SK-N-SH (cell line): ENCODE measurements at regions not wholly inside any gene's neighbourhood (a gene's known extent, or its start where the extent isn't known, plus 50 kb on each side); places are given as distances from the start of the nearest gene placed in this dataset.

Experiments used
- CTCF ChIA-PET: fragments of 300-600, 350-600 bp; formaldehyde crosslinking; extraction: SDS; loops from one replicate; lab custom pipeline; 2021; lab: Yijun Ruan, JAX
- POLR2A ChIA-PET: fragments of 350-600 bp; sonication (Branson Sonifier 250); formaldehyde crosslinking; extraction: SDS; loops from one replicate; lab custom pipeline; 2020; ENCODE audit warnings: antibody characterized with exemption, inconsistent platforms; lab: Yijun Ruan, JAX
- DNase-seq: peaks from one replicate; pipeline ENCODE4 v3.0.0; 2012
- H2AFZ ChIP-seq: fragments of 200-600 bp; sonication (generic); 2 replicates; pipeline ENCODE4 v1.8.1; 2016; ENCODE audit warnings: antibody characterized with exemption, mild to moderate bottlenecking, low read depth
- H3F3A ChIP-seq: fragments of 200-600 bp; sonication (generic); replicated peaks from 2 replicates; pipeline ENCODE3; 2016; ENCODE audit warnings: antibody characterized with exemption, mild to moderate bottlenecking; ENCODE audit not compliant: insufficient read depth
- H3K27ac ChIP-seq, 2 experiments: fragments of 200-500 bp in 1 of 2; fragments of 200-600 bp in 1 of 2; sonication (Bioruptor generic) in 1 of 2; sonication (generic), shearing (Covaris generic) in 1 of 2; 2 replicates each; pipeline versions ENCODE4 v1.5.1 to v1.6.1; 2014 to 2016; ENCODE audit warnings: low read depth in 2 of 2, inconsistent platforms in 1 of 2, low read length in 1 of 2, mild to moderate bottlenecking in 1 of 2, mixed read lengths in 1 of 2
- H3K27me3 ChIP-seq: fragments of 200-600 bp; sonication (generic), shearing (Covaris generic); 2 replicates; pipeline ENCODE4 v1.6.1; 2016; ENCODE audit warnings: mixed run types; ENCODE audit not compliant: insufficient read depth
- H3K36me3 ChIP-seq, 2 experiments: fragments of 200-500 bp in 1 of 2; fragments of 200-600 bp in 1 of 2; sonication (Bioruptor generic) in 1 of 2; sonication (generic) in 1 of 2; replicated peaks in 1 of 2; 2 replicates each; pipeline versions ENCODE3 to v1.5.1; 2014 to 2016; ENCODE audit warnings: low read length in 1 of 2, mild to moderate bottlenecking in 1 of 2; ENCODE audit not compliant: insufficient read depth in 2 of 2, control insufficient read depth in 1 of 2
- H3K4me1 ChIP-seq, 2 experiments: fragments of 200-500 bp in 1 of 2; fragments of 200-600 bp in 1 of 2; sonication (Bioruptor generic) in 1 of 2; sonication (generic), shearing (Covaris generic) in 1 of 2; 2 replicates each; pipeline versions ENCODE4 v1.5.1 to v1.6.1; 2014 to 2016; ENCODE audit warnings: low read depth in 1 of 2, low read length in 1 of 2, mixed run types in 1 of 2; ENCODE audit not compliant: insufficient read depth in 2 of 2, control insufficient read depth in 1 of 2
- H3K4me2 ChIP-seq: fragments of 200-600 bp; sonication (generic), shearing (Covaris generic); 2 replicates; pipeline ENCODE4 v1.6.1; 2017; ENCODE audit warnings: mixed run types
- H3K4me3 ChIP-seq, 2 experiments: fragments of 200-500 bp in 1 of 2; fragments of 200-600 bp in 1 of 2; sonication (Bioruptor generic) in 1 of 2; sonication (generic), shearing (Covaris generic) in 1 of 2; 2 replicates each; pipeline versions ENCODE4 v1.5.1 to v1.8.1; 2014 to 2016; ENCODE audit warnings: low read depth in 2 of 2, inconsistent platforms in 1 of 2, low read length in 1 of 2, mild to moderate bottlenecking in 1 of 2, mixed read lengths in 1 of 2, moderate library complexity in 1 of 2
- H3K79me2 ChIP-seq: fragments of 200-600 bp; sonication (generic); 2 replicates; pipeline ENCODE4 v1.8.1; 2017; ENCODE audit warnings: mild to moderate bottlenecking; ENCODE audit not compliant: insufficient read depth
- H3K9ac ChIP-seq: fragments of 200-600 bp; sonication (generic); 2 replicates; pipeline ENCODE4 v1.6.1; 2017; ENCODE audit warnings: mixed run types
- H3K9me2 ChIP-seq: fragments of 200-600 bp; sonication (generic); 2 replicates; pipeline ENCODE4 v1.6.1; 2017; ENCODE audit warnings: mixed run types
- H3K9me3 ChIP-seq: fragments of 200-600 bp; sonication (generic); 2 replicates; pipeline ENCODE4 v1.6.1; 2017; ENCODE audit warnings: mixed run types, mild to moderate bottlenecking, moderate library complexity
- H4K20me1 ChIP-seq: fragments of 200-600 bp; sonication (generic); 2 replicates; pipeline ENCODE4 v1.6.1; 2017; ENCODE audit warnings: mild to moderate bottlenecking, mixed run types; ENCODE audit not compliant: insufficient read depth
- ELF1 ChIP-seq: IDR thresholded peaks from 2 replicates; pipeline ENCODE4 v1.4.0; 2012
- FOSL2 ChIP-seq: IDR thresholded peaks from 2 replicates; pipeline ENCODE4 v1.4.0; 2012; ENCODE audit warnings: low read depth, mild to moderate bottlenecking, moderate library complexity, borderline replicate concordance
- FOXJ3 ChIP-seq: sonication (generic); formaldehyde crosslinking; IDR thresholded peaks from 2 replicates; pipeline ENCODE4 v1.5.1; 2020; ENCODE audit warnings: mild to moderate bottlenecking, missing genetic modification reagents
- FOXM1 ChIP-seq: IDR thresholded peaks from 2 replicates; pipeline ENCODE4 v1.4.0; 2012; ENCODE audit warnings: low read depth, mild to moderate bottlenecking
- GABPA ChIP-seq: IDR thresholded peaks from 2 replicates; pipeline ENCODE4 v1.4.0; 2012; ENCODE audit warnings: low read depth, mild to moderate bottlenecking
- NFIC ChIP-seq: IDR thresholded peaks from 2 replicates; pipeline ENCODE4 v1.4.0; 2012; ENCODE audit warnings: borderline replicate concordance
- NRF1 ChIP-seq: IDR thresholded peaks from 2 replicates; pipeline ENCODE4 v1.6.1; 2012; ENCODE audit warnings: low read depth, mild to moderate bottlenecking, low read length
- POLR2AphosphoS5 ChIP-seq: IDR thresholded peaks from 2 replicates; pipeline ENCODE4 v1.6.1; 2012; ENCODE audit warnings: low read depth, low read length
- RAD21 ChIP-seq: IDR thresholded peaks from 2 replicates; pipeline ENCODE4 v1.6.1; 2012; ENCODE audit warnings: mild to moderate bottlenecking, low read length
- RCOR1 ChIP-seq: fragments of 150-350 bp; IDR thresholded peaks from 2 replicates; pipeline ENCODE4 v1.6.1; 2017; ENCODE audit warnings: antibody characterized with exemption, low read length
- RXRA ChIP-seq: IDR thresholded peaks from 2 replicates; pipeline ENCODE4 v1.4.0; 2012; ENCODE audit warnings: low read depth, mild to moderate bottlenecking, borderline replicate concordance
- SIN3A ChIP-seq: IDR thresholded peaks from 2 replicates; pipeline ENCODE4 v1.6.1; 2012; ENCODE audit warnings: low read depth, mild to moderate bottlenecking, low read length, moderate library complexity, borderline replicate concordance
- ZBTB33 ChIP-seq: IDR thresholded peaks from 2 replicates; pipeline ENCODE4 v1.4.0; 2012; ENCODE audit warnings: low read depth, borderline replicate concordance
- whole genome bisulfite sequencing: methylation state at CpG from one replicate; pipeline ENCODE4 v1.1.6; 2017; ENCODE audit warnings: low lambda C conversion rate; 5-methylcytosine and 5-hydroxymethylcytosine counted together
- TF ChIP-seq, protein P1 (sequence below): IDR thresholded peaks from 2 replicates; pipeline ENCODE4 v1.6.1; 2012; ENCODE audit warnings: mild to moderate bottlenecking, low read depth, low read length, moderate library complexity
- TF ChIP-seq, protein P2 (sequence below): fragments of 200-600 bp; sonication (generic); IDR thresholded peaks from 2 replicates; pipeline ENCODE4 v1.6.1; 2017; ENCODE audit warnings: antibody characterized with exemption, mild to moderate bottlenecking, moderate library complexity

- no peak overlapping the region for H3K4me2 ChIP-seq
- no peaks in the 10 kb centered on the region for H3K9me2 ChIP-seq
- peaks cover 25% of the 10 kb centered on the region for H3F3A ChIP-seq
- DNase-seq = no peak
- TF ChIP-seq SIN3A (no peak), FOSL2 (no peak), RXRA (no peak), FOXJ3 (CRISPR knock-in tag) (no peak), RAD21 (no peak), FOXM1 (no peak), POLR2AphosphoS5 (no peak), GABPA (no peak), ZBTB33 (no peak), NFIC (no peak), ELF1 (no peak), NRF1 (no peak), RCOR1 (no peak)
- TF ChIP-seq, protein P1, sequence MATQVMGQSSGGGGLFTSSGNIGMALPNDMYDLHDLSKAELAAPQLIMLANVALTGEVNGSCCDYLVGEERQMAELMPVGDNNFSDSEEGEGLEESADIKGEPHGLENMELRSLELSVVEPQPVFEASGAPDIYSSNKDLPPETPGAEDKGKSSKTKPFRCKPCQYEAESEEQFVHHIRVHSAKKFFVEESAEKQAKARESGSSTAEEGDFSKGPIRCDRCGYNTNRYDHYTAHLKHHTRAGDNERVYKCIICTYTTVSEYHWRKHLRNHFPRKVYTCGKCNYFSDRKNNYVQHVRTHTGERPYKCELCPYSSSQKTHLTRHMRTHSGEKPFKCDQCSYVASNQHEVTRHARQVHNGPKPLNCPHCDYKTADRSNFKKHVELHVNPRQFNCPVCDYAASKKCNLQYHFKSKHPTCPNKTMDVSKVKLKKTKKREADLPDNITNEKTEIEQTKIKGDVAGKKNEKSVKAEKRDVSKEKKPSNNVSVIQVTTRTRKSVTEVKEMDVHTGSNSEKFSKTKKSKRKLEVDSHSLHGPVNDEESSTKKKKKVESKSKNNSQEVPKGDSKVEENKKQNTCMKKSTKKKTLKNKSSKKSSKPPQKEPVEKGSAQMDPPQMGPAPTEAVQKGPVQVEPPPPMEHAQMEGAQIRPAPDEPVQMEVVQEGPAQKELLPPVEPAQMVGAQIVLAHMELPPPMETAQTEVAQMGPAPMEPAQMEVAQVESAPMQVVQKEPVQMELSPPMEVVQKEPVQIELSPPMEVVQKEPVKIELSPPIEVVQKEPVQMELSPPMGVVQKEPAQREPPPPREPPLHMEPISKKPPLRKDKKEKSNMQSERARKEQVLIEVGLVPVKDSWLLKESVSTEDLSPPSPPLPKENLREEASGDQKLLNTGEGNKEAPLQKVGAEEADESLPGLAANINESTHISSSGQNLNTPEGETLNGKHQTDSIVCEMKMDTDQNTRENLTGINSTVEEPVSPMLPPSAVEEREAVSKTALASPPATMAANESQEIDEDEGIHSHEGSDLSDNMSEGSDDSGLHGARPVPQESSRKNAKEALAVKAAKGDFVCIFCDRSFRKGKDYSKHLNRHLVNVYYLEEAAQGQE = no peak
- TF ChIP-seq, protein P2, sequence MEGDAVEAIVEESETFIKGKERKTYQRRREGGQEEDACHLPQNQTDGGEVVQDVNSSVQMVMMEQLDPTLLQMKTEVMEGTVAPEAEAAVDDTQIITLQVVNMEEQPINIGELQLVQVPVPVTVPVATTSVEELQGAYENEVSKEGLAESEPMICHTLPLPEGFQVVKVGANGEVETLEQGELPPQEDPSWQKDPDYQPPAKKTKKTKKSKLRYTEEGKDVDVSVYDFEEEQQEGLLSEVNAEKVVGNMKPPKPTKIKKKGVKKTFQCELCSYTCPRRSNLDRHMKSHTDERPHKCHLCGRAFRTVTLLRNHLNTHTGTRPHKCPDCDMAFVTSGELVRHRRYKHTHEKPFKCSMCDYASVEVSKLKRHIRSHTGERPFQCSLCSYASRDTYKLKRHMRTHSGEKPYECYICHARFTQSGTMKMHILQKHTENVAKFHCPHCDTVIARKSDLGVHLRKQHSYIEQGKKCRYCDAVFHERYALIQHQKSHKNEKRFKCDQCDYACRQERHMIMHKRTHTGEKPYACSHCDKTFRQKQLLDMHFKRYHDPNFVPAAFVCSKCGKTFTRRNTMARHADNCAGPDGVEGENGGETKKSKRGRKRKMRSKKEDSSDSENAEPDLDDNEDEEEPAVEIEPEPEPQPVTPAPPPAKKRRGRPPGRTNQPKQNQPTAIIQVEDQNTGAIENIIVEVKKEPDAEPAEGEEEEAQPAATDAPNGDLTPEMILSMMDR = no peak
- TF ChIP-seq, all 33 proteins: peak for 0
- Histone ChIP-seq H3K36me3 (no peaks in the 10 kb centered on the region), H2AFZ (no peak overlapping the region), H3K79me2 (no peaks in the 10 kb centered on the region), H3K9ac (no peak overlapping the region), H4K20me1 (no peaks in the 10 kb centered on the region), H3K27ac (no peak overlapping the region), H3K27me3 (no peaks in the 10 kb centered on the region), H3K4me3 (no peak overlapping the region), H3K4me1 (peaks cover under 1 to 23% of the 10 kb centered on the region in 2 experiments; a peak in 3 of 4 replicates), H3K9me3 (no peaks in the 10 kb centered on the region)
- 73% methylated on average over 7 of the region's 7 CpGs for WGBS
- POLR2A ChIA-PET = no interaction called here
- CTCF ChIA-PET = interaction anchor here (1.0 to 3.9 kb wide), 4 partner anchors 9 to 305 kb away, joined by 4 to 22 read pairs (median 4); no protein-coding TSS in a partner anchor
These were observed 236.5 kb upstream of the NT5C1B start for GRCh38 chr2:18825838-18826237.
